Middle frontal gyrus (tissue), 1 donor: ENCODE measurements at regions not wholly inside any gene's neighbourhood (a gene's known extent, or its start where the extent isn't known, plus 50 kb on each side); places are given as distances from the start of the nearest gene placed in this dataset.
"Not testable (repeated sequence)": the region's sequence is repeated elsewhere in the genome, so short reads cannot be mapped to it uniquely, and the experiment has no call there.

Experiments used
- DNase-seq: peaks from one replicate; pipeline ENCODE4 v3.0.0-alpha.2; 2015; ENCODE audit warnings: low spot score; ENCODE audit errors: extremely low spot score

DNA sequence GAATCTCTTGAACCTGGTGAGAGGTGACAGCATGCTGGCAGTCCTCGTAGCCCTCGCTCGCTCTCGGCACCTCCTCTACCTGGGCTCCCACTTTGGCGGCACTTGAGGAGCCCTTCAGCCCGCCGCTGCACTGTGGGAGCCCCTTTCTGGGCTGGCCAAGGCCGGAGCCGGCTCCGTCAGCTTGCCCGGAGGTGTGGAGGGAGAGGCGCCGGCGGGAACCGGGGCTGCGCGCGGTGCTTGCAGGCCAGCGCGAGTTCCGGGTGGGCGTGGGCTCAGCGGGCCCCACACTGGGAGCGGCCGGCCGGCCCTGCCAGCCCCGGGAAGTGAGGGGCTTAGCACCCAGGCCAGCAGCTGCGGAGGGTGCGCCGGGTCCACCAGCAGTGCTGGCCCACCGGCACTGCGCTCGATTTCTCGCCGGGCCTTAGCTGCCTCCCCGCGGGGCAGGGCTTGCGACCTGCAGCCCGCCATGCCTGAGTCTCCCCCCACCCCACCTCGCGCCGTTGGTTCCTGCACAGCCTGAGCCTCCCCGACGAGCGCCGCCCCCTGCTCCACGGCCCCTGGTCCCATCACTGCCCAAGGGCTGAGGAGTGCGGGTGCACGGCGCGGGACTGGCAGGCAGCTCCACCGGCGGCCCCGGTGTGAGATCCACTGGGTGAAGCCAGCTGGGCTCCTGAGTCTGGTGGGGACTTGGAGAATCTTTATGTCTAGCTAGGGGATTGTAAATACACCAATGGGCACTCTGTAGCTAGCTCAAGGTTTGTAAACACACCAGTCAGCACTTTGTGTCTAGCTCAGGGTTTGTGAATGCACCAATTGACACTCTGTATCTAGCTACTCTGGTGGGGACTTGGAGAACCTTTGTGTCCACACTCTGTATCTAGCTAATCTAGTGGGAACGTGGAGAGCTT, 328.3 kb upstream of the KLF4 start:
- not testable (repeated sequence) for DNase-seq

DNA sequence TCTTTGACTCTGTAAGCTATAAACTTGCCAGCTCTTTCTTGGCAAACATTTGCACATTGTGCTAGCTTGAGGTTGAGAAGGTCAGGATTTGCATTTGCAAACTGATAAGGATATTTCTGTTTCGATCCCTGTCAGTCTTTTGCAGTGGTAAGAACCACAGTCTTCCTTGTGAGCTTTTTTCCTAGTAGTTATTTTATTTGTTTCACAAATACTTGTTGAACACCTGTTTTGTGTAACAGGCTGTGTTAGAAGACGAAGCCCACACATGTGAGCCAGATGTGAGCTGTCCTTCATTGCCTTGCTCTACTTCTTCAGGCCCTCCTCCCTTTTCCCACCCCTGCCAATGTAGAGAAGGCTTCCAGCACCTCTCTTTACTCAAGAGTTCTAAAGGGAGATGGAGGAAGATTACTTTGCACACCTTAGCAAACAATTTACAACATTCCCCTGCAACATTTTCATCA, 327.0 kb upstream of the KLF4 start:
- DNase-seq, result no peak

DNA sequence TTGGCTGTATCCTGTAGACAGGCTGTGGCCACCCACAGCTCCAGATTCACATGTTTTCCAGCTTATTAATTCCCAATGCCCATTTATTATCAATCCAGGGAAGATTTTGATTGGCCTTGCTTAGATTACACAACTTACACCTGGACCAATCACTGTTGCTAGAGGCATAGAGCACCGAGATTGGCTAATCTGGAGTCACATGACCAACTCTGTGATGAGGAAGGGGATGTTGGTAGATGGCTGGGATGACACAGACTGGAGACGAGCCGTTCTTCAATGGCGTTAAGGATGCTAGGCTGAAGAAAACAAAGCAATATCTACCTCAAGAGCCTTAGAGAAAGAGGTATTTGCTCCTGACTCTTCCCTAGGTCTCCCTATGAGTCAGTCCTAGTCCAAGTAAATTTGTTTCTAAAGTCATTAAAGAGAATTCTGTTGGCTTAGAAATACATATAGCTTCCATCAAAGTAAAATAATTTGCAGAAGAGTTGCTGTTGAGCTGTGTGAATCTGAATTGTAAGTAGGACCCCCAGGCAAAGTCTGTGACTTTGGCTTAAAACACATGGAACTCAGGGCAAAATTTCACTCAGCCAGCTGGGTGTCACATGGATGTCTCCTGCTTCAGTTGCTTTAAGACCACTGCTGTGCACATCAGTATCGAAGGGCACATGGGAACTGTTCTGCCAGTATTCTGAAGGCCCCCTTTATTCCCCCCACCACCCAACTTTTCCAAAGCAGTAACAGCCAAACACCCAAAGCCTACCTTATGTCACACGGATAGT, 326.4 kb upstream of the KLF4 start:
- no peak for DNase-seq

DNA sequence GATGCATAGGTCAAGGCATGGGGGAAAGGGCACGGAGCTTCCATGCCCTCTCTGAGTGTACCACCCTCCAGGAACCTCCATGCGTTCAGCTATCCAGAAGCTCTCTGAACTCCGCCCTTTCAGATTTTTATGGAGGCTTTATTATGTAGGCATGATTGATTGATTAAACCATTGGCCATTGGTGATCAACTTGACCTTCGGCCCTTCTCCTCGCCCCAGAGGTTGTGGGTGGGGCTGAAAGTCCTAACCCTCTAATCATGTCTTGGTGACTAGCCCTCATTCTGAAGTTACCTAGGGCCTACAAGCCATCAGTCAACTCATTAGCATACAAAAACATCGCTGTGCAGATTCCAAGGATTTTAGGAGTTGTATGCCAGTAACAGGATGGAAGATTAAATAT, 323.7 kb upstream of the KLF4 start:
- DNase-seq, result no peak

DNA sequence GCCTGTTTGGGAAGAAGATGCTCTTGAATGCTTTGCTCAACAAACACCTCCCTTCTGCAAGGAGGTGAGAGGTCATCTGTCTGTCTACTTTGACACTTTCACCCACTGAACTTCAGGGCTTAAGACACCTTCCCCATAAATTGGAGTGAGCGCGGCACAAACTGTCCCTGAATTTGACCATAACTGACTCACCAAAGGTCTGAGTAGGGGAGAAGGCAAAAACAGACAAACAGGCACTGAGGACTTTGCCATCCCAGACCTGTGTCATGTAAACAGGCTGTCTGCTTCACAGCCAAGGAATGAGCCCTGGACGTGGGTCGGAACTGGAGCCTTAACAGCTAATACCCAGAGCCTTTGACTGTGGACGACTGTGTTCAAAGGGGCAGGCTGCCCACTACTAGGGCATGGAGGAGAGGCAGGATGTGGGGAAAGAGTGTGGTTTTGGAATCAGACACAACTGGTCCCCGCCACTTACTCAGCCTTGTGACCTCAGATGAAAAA, 320.9 kb upstream of the KLF4 start:
- DNase-seq, result no peak

DNA sequence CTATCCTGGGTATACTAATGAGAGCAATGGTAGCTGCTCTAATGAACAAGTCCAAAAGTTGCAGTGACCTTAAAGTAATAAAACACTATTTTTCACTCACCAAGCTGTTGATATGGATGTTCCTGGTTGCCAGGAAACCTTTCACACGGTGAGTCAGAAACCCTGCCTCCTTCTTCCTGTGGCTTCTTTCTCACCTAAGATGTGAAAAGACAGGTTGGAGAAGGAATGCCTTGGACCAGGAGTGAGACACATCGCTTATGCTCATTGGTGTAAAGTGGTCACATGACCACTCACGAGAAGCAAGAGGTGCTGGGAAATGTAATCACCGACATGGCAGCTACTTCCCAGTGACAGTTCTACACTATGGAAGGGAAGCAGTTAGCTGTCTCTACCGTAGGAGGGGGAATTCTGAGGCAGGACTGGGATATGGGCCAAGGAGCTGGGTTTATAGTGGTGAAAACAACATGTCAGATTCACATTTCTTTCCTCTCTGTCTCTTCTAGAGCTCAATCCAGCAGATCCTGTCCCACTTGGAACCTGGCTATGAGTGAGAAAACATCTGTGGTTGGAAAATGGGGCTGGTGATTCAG, 320.4 kb upstream of the KLF4 start:
- no peak for DNase-seq

- DNase-seq, result no peak
These were observed 317.6 kb upstream of the KLF4 start for GRCh38 chr9:107807183-107807582.

GRCh38 chr9:107805201-107805600, 315.6 kb upstream of the KLF4 start:
- DNase-seq, result no peak

DNA sequence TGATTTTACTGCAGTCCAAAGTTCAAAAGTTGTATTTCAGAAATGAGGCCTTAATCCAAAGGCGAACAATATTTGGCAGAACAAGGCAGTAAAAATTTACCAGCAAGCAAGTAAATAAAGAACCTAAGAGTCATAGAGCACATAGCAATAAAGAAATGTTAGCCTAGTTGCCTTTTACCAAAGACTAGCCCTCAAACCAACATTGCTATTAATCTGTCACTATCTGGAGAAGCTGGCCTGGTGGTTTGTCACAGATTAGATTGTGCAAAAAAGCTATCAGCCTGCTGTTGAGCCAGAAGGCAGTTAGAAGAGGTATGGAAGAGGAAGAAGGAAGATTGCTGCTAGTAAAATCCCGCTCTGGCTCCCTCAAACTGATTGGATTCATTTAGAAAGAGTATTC, 304.7 kb upstream of the KLF4 start:
- no peak for DNase-seq

DNA sequence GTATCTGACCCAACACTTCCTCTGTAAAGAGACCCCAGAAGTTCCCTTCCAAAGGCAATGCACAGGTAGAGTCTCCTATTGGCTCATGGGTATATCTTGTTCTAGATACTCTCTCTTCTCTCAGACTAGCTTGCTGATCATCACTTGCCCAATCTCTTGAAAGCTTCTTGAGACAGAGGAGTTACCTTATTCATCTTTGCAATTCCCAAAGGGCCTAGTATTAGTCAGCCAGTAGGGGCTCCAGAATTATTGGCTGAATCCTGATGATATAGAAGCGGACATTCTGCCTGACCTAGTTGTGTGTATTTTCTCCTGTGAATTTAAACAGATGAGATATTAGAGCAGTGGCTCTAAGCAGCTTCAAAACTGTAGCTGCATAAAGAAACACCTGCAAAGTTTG, 304.0 kb upstream of the KLF4 start:
- DNase-seq, result no peak

DNA sequence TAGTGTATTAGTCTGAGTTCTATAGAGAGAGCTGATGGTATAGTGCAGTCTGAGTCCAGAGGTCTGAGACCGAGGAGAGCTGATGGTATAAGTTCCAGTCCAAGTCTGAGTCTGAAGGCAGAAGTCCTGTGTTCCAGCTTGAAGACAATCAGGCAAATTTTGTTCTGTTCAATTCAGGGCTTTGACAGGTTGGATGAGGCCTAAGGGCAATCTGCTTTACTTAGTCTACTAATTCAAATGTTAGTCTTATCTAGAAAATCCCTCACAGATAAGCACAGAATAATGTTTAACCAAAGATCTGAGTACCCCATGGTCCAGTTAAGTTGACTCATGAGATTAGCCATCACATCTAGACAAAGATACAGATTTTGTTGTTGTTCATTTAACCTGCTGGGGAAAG, 303.0 kb upstream of the KLF4 start:
- DNase-seq, result no peak

- no peak for DNase-seq
These were observed 302.4 kb upstream of the KLF4 start for GRCh38 chr9:107792006-107792405.

DNA sequence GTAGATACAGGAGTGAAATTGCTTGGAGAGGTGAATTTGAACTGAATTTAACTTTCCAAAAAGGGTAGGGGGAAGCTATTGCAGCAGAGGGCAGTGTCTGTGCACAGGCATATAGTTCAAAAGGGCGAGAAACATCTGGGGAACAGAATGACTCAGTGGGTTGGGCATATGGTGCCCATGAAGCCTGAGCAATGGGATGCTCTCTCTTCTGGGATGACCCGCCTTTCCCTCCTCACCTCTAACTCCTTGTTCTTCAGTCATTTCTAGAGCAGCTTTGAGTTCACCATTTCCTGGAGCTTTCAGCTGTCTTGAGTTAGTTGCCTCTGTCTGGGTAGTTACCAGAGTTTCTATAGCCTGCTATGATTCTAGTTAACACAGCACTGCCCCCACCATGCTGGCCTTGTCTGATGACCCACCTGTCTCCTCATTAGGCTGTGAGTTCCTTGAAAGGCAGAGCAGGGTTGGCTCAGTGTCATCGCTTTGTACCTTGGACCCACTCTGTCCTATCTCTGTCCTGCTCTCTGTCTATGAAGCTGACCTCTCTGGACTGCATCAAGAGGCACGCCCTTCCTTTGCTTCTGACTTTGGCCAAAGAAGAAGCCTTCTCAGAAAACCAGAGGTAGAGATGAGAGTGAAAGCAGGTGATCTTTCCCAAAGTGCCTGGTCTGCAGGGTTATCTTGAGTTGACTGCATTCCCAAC, 299.6 kb upstream of the KLF4 start:
- no peak for DNase-seq

- no peak for DNase-seq
These were observed 297.0 kb upstream of the KLF4 start for GRCh38 chr9:107786561-107786960.

- DNase-seq, result no peak
These were observed 294.8 kb upstream of the KLF4 start for GRCh38 chr9:107784235-107784958.

DNA sequence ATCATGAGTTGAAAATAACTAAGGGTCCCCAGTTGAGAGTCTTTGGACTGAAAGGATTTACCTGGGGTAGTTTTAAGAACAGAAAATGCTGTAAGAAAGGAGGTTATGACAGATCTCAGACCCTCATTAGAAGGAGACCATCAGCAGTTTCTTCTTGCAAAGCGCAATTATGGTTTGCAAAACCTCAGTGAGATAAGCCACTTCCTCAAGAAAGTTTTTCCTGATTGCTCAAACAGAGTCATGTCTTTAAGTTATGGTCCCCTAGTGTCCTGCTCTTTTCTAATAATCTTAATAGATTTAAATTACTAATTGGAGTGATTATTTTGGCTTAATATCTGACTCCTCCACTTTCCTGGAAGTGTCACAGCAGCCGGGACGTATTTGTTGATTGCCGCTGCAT, 293.2 kb upstream of the KLF4 start:
- no peak for DNase-seq

DNA sequence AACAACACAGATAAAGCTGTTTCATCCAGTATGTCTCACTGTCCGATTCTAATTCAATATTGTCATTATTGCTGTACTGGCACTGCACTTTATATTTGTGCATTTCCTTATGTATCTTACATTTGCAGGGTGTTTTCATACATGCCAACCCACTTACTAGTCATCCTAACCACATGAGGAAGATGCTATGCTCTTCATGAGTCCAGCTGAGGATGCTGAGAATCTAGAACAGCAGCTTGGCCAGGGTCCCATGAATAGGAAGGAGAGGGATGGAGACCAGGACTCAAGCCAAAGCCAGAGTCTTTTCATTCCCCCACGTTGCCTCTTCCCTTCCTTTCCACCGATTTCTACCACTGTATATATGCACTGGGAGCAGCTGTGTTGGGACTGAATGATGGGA, 292.8 kb upstream of the KLF4 start:
- DNase-seq, result no peak

DNA sequence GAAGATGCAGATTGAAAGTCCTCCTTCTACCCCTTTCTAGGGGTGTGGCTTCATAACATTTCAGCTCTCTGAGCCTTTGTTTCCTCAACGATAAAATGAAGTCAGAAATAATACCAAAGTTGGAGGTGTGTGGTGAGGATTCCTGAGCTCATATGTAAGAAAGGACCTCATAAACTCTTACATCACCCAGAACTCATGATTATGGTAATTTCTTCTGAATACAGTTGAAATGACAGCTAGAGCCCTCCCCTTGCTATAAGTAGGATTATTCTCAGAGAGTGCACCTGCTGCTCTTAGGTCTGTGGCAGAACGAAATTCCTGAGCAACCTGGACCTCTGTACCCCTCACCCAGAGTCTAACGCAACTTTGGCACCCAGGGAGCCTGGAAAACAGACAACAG, 291.4 kb upstream of the KLF4 start:
- DNase-seq, result no peak

DNA sequence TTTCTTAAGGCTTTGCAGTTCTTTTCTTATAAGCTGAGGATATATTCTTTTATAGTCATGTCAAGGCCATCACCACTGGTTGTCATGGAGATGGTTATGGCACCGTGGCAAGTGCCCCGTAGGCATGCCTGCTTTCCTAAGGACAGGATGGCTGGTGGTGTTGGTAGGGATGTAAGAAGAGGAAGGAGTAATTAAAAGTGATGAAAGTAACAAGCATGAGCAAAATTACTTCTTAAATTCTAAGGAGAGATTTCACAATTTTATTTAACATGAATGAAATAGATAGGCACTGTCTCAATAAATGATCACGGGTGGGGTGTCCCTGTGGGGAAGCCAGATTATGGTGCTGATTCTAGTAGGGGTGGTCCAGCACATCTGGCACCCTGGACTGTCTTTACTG, 290.2 kb upstream of the KLF4 start:
- no peak for DNase-seq

GRCh38 chr9:107778661-107779060, 289.1 kb upstream of the KLF4 start:
- no peak for DNase-seq

GRCh38 chr9:107774099-107774498, 284.5 kb upstream of the KLF4 start:
- not testable (repeated sequence) for DNase-seq
